Neural progenitor cell (in vitro differentiated cells): ENCODE measurements at regions not wholly inside any gene's neighbourhood (a gene's known extent, or its start where the extent isn't known, plus 50 kb on each side); places are given as distances from the start of the nearest gene placed in this dataset.

Source experiments
- DNase-seq: peaks from one replicate; pipeline ENCODE4 v3.0.0-alpha.2; 2016; ENCODE audit warnings: low spot score
- H2AFZ ChIP-seq: fragments of 200-600 bp; sonication (generic); replicated peaks from 2 replicates; pipeline ENCODE4 v1.6.1; 2016; ENCODE audit warnings: antibody characterized with exemption
- H3F3A ChIP-seq: fragments of 200-600 bp; sonication (generic); 2 replicates; pipeline ENCODE4 v1.6.1; 2016; ENCODE audit warnings: antibody characterized with exemption, low read depth
- H3K27ac ChIP-seq: fragments of 200-600 bp; sonication (generic); 2 replicates; pipeline ENCODE4 v1.5.1; 2016; ENCODE audit warnings: mild to moderate bottlenecking
- H3K27me3 ChIP-seq: fragments of 200-600 bp; sonication (generic); 2 replicates; pipeline ENCODE4 v1.6.1; 2016; ENCODE audit warnings: mild to moderate bottlenecking, moderate library complexity
- H3K36me3 ChIP-seq: fragments of 200-600 bp; sonication (generic); 2 replicates; pipeline ENCODE4 v1.5.1; 2016
- H3K4me1 ChIP-seq: fragments of 200-600 bp; sonication (generic); 2 replicates; pipeline ENCODE4 v1.6.1; 2016; ENCODE audit warnings: mixed run types
- H3K4me2 ChIP-seq: fragments of 200-600 bp; sonication (generic); 2 replicates; pipeline ENCODE4 v1.6.1; 2016
- H3K4me3 ChIP-seq: fragments of 200-600 bp; sonication (generic); 2 replicates; pipeline ENCODE4 v1.5.1; 2016
- H3K79me2 ChIP-seq: fragments of 200-600 bp; sonication (generic); 2 replicates; pipeline ENCODE4 v1.6.1; 2016; ENCODE audit warnings: low read depth
- H3K9ac ChIP-seq: fragments of 200-600 bp; sonication (generic); 2 replicates; pipeline ENCODE4 v1.6.1; 2016
- H3K9me3 ChIP-seq: fragments of 200-600 bp; sonication (generic); 2 replicates; pipeline ENCODE4 v1.5.1; 2016; ENCODE audit warnings: low read depth
- H4K20me1 ChIP-seq: fragments of 200-600 bp; sonication (generic); 2 replicates; pipeline ENCODE4 v1.6.1; 2016; ENCODE audit warnings: low read depth
- H3K27ac Mint-ChIP-seq: 3 replicates; pipeline ENCODE4 v1.8.0; 2021; ENCODE audit warnings: mixed read lengths
- H3K27me3 Mint-ChIP-seq: 2 replicates; pipeline ENCODE4 v1.8.0; 2022; ENCODE audit warnings: low read depth, mild to moderate bottlenecking, inconsistent platforms, moderate library complexity, mixed read lengths; ENCODE audit not compliant: insufficient read depth
- H3K36me3 Mint-ChIP-seq: 3 replicates; pipeline ENCODE4 v1.8.0; 2021; ENCODE audit warnings: mixed read lengths
- H3K4me1 Mint-ChIP-seq: 3 replicates; pipeline ENCODE4 v1.8.0; 2021; ENCODE audit warnings: mixed read lengths
- H3K4me3 Mint-ChIP-seq: 3 replicates; pipeline ENCODE4 v1.8.0; 2021; ENCODE audit warnings: mild to moderate bottlenecking, moderate library complexity, mixed read lengths
- H3K9me3 Mint-ChIP-seq: 3 replicates; pipeline ENCODE4 v1.8.0; 2020; ENCODE audit warnings: mixed read lengths
- EZH2 ChIP-seq: fragments of 200-600 bp; sonication (generic); IDR thresholded peaks from 2 replicates; pipeline ENCODE4 v1.6.1; 2017; ENCODE audit warnings: antibody characterized with exemption, mild to moderate bottlenecking, moderate library complexity
- EZH2phosphoT487 ChIP-seq: fragments of 200-600 bp; sonication (generic); IDR thresholded peaks from 2 replicates; pipeline ENCODE4 v1.6.1; 2017; ENCODE audit warnings: antibody characterized with exemption
- TF ChIP-seq, protein P1 (sequence below): fragments of 200-600 bp; sonication (generic); IDR thresholded peaks from 2 replicates; pipeline ENCODE4 v1.5.1; 2017; ENCODE audit warnings: antibody characterized with exemption, mild to moderate bottlenecking

DNA sequence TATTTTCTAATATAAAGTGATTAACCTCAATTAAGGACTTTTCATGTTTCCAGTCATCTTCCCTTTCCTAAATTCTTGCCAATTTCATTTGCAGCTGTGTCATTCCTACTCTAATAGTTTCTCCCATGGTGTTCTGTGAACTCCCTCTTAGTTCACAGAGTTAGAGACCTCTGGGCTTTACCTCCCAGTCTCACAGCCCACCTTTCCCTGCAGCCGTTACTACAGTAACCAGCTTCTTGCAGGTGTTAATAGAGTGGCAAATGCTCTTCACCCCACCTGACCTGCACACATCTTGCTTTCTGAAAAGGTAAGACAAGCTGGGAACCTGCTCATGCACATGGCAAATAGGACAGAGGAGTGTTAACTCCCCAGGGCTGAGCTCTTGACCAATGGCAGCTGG is 250.1 kb downstream of the FBXO15 start:
- no peaks in the 10 kb centered on the region for H3K36me3 ChIP-seq
- peaks cover 3% of the 10 kb centered on the region for H3K27me3 Mint-ChIP-seq
- no peak overlapping the region for H3K27ac ChIP-seq

DNA sequence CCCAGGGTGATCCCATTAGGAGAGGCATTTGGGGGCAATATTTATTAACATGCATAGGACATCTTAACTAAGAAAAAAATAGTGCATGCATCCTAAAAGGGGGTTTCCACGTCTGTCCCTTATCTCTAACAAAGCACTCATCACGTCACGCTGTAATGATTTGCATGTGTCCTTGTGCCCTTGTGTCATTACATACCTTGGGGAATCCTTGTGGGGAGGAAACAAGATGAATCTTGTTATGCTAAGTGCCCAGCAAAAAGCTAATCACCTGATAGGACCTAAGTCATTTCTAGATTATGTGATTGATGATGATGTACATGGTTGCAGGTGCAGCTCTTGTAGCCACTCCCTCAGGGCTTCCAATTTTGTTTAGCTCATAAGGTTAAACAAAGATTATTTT is 250.9 kb downstream of the FBXO15 start:
- Histone ChIP-seq H3K79me2 (no peaks in the 10 kb centered on the region), H4K20me1 (no peaks in the 10 kb centered on the region), H3K9ac (no peak overlapping the region), H3K9me3 (no peaks in the 10 kb centered on the region), H3K36me3 (no peaks in the 10 kb centered on the region), H3K27ac (no peak overlapping the region), H3K27me3 (no peaks in the 10 kb centered on the region), H3K4me1 (peaks cover 20% of the 10 kb centered on the region), H3K4me3 (no peak overlapping the region), H2AFZ (no peak overlapping the region), H3F3A (no peaks in the 10 kb centered on the region), H3K4me2 (no peak overlapping the region)
- H3K4me1 Mint-ChIP-seq = peaks cover 18% of the 10 kb centered on the region
- no peaks in the 10 kb centered on the region for H3K9me3 Mint-ChIP-seq
- no peak overlapping the region for H3K4me3 Mint-ChIP-seq
- H3K27me3 Mint-ChIP-seq = peaks cover 3% of the 10 kb centered on the region
- TF ChIP-seq, protein P1, sequence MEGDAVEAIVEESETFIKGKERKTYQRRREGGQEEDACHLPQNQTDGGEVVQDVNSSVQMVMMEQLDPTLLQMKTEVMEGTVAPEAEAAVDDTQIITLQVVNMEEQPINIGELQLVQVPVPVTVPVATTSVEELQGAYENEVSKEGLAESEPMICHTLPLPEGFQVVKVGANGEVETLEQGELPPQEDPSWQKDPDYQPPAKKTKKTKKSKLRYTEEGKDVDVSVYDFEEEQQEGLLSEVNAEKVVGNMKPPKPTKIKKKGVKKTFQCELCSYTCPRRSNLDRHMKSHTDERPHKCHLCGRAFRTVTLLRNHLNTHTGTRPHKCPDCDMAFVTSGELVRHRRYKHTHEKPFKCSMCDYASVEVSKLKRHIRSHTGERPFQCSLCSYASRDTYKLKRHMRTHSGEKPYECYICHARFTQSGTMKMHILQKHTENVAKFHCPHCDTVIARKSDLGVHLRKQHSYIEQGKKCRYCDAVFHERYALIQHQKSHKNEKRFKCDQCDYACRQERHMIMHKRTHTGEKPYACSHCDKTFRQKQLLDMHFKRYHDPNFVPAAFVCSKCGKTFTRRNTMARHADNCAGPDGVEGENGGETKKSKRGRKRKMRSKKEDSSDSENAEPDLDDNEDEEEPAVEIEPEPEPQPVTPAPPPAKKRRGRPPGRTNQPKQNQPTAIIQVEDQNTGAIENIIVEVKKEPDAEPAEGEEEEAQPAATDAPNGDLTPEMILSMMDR = no peak
- TF ChIP-seq EZH2phosphoT487 (no peak), EZH2 (no peak)
- no peak for DNase-seq
- no peak overlapping the region for H3K27ac Mint-ChIP-seq
- no peaks in the 10 kb centered on the region for H3K36me3 Mint-ChIP-seq

More for the DNA sequence above, 250.1 kb downstream of the FBXO15 start:
- Histone ChIP-seq H3K4me2 (no peak overlapping the region), H3K79me2 (no peaks in the 10 kb centered on the region), H4K20me1 (no peaks in the 10 kb centered on the region), H3K9me3 (no peaks in the 10 kb centered on the region), H3F3A (no peaks in the 10 kb centered on the region), H3K4me3 (no peak overlapping the region), H3K27me3 (no peaks in the 10 kb centered on the region), H2AFZ (no peak overlapping the region), H3K4me1 (peaks cover 12% of the 10 kb centered on the region), H3K9ac (no peak overlapping the region)
- Mint-ChIP-seq H3K27ac (no peak overlapping the region), H3K9me3 (no peaks in the 10 kb centered on the region), H3K4me3 (no peak overlapping the region), H3K4me1 (peaks cover 10% of the 10 kb centered on the region), H3K36me3 (no peaks in the 10 kb centered on the region)
- no peak for DNase-seq
- TF ChIP-seq EZH2 = no peak
- TF ChIP-seq, protein P1 = no peak
- TF ChIP-seq EZH2phosphoT487 = no peak

DNA sequence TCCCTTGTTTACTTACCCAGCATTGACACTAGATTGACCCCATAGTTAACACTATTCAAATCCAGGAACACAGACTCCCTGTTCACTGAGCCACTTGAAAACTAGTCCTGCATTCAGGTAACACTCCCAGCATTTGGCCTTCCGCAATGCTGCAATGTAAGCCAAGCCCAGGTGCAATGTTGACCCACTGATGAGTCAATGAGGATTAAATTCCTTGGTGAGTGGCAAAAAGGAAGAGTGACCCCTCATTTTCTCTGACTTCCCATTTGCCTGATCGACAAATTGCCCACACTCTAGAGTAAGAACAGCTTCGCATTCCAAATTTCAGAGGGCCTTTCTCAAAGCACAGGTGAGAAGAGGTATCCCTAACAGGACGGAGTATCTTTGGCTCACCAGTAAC is 251.9 kb downstream of the FBXO15 start:
- Mint-ChIP-seq H3K27me3 (peaks cover 7% of the 10 kb centered on the region), H3K4me3 (no peak overlapping the region), H3K4me1 (peaks cover 25% of the 10 kb centered on the region), H3K27ac (no peak overlapping the region), H3K36me3 (no peaks in the 10 kb centered on the region), H3K9me3 (no peaks in the 10 kb centered on the region)
- H4K20me1 ChIP-seq = no peaks in the 10 kb centered on the region
- no peaks in the 10 kb centered on the region for H3K9me3 ChIP-seq
- no peaks in the 10 kb centered on the region for H3K36me3 ChIP-seq
- H3K79me2 ChIP-seq = no peaks in the 10 kb centered on the region
- no peaks in the 10 kb centered on the region for H3K27me3 ChIP-seq
- no peak overlapping the region for H3K9ac ChIP-seq
- TF ChIP-seq, protein P1 = no peak
- no peak for TF ChIP-seq EZH2
- peaks cover 26% of the 10 kb centered on the region for H3K4me1 ChIP-seq
- no peak overlapping the region for H3K4me2 ChIP-seq
- no peaks in the 10 kb centered on the region for H3F3A ChIP-seq
- H3K27ac ChIP-seq = no peak overlapping the region
- no peak overlapping the region for H3K4me3 ChIP-seq
- no peak overlapping the region for H2AFZ ChIP-seq
- no peak for DNase-seq

DNA sequence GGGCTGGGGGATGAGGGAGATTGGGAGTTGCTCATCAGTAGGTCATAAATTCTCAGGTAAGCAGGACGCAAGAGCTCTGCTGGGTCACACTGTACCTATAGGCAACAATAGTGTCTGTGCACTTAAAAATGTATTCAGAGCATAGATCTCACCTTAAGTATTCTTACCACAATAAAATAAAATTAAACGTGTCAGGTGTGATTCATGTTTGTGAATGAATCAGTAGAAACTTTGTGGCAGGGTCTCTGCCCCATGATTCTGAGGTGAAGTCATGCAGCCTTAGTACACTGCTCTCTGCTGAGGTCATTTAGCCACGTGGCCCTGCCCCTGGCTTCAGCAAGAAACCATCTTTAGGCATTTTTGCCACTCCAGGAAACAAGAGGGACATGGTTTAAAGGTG is 253.8 kb downstream of the FBXO15 start:
- Histone ChIP-seq H3K9ac (no peak overlapping the region), H3K4me3 (no peak overlapping the region), H3K4me2 (no peak overlapping the region), H3K4me1 (peaks cover 26% of the 10 kb centered on the region), H3K79me2 (no peaks in the 10 kb centered on the region), H3F3A (no peaks in the 10 kb centered on the region), H2AFZ (no peak overlapping the region), H3K36me3 (no peaks in the 10 kb centered on the region), H3K27ac (no peak overlapping the region), H4K20me1 (no peaks in the 10 kb centered on the region), H3K9me3 (no peaks in the 10 kb centered on the region), H3K27me3 (no peaks in the 10 kb centered on the region)
- Mint-ChIP-seq H3K4me1 (peaks cover 25% of the 10 kb centered on the region), H3K4me3 (no peak overlapping the region), H3K27ac (no peak overlapping the region), H3K9me3 (no peaks in the 10 kb centered on the region), H3K27me3 (peaks cover 9% of the 10 kb centered on the region), H3K36me3 (no peaks in the 10 kb centered on the region)
- no peak for TF ChIP-seq EZH2phosphoT487
- TF ChIP-seq, protein P1 = no peak
- TF ChIP-seq EZH2 = no peak
- DNase-seq = no peak
